Medulla oblongata (tissue), 1 donor: ENCODE measurements at regions not wholly inside any gene's neighbourhood (a gene's known extent, or its start where the extent isn't known, plus 50 kb on each side); places are given as distances from the start of the nearest gene placed in this dataset.
A peak's percentile ranks its signal among the peaks of the same experiment; 100 is the strongest.

Experiments used
- DNase-seq: peaks from one replicate; pipeline ENCODE4 v3.0.0-alpha.2; 2015; ENCODE audit errors: extremely low spot score

DNA sequence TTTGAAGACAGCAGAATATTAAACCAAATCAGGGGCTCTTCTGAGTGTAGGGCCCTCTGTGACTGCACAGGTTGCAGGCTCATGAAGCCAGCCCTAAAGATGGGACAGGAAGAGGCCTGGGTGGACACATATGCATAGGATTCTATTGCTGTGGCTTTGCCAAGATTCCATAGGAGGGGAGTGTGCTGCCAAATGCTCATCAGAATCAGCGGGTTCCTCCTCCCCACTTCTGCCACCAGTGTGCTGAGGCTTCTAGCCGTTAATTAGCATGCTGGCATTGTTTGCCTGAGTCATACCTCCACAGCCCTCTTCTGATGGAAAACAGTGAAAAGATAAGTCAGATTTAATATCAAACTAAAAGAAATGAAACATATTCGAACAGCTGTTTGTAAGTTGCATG lies 103.9 kb upstream of the TMEFF2 start:
- DNase-seq, result no peak

DNA sequence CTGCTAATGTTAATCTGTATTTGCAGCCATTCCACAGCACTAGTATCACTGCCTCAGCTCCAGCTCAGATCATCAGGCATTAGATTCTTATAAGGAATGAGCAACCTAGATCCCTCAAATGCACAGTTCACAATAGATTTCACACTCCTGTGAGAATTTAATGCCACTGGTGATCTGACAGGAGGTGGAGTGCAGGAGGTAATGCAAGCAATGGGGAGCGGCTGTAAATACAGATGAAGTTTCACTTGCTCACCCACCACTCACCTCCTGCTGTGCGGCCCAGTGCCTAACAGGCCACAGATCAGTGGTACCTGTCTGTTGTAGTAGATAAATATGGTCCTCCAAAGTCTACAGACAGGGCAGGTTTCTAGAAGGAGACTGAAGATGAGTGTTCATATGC lies 97.7 kb upstream of the TMEFF2 start:
- no peak for DNase-seq

DNA sequence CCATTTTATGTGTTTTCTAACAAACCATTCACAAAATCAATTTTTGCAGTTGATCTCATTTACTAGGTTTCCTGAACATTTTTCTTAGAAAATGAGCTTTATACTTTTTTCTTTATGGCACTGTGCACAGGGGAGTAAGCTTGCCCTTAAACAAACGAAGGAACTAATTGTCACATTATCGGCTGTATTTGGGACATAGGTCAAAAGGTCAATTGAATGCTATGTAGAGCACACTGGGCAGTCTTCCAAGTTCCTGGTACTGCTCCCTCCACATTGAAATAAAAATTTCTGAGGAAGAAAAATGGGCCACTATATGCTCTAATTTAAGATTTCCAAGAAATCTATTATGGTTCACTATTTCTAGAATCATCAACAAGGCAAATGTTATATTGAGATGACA lies 93.6 kb upstream of the TMEFF2 start:
- DNase-seq, result no peak

DNA sequence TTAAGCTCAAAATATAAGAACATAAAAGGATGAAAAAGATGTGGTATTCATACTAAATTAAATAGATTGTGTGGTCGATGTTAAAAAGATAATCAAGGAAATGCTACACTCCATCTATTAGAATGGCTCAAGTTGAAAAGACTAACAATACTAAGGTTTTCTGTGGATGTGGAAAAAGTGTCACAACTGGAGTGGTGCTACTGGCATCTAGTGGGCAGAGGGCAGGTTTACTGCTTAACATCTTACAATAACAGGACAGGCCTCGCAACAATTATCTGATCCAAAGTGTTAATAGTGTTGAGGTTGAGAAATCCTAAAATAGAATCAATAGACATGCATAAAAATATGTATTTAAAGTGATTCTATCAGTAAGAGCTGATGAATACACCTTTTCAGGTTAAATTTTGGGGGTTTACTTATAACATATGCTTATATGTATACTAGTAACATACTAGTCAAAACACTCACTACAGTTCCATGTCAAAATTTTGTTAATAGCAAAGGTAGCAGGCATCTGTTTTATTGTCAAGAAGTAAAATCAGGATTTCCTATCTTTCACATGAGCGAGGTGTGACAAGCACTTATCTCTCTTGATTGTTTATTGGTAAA lies 91.5 kb upstream of the TMEFF2 start:
- DNase-seq, result peak; percentile 87

DNA sequence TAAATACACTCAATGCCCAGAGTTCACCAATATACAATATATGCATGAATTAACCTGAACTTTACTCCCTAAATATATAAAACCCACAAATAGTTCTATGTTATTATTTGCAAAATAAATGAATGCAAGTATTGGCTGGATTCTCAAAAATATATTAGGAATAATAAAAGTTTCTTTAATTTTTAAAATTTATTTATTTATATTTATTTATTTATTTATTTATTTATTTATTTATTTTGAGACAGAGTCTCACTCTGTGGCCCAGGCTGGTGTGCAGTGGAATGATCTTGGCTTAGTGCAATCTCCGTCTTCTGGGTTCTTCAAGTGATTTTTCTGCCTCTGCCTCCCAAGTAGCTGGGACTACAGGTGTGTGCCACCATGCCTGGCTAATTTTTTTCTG lies 88.7 kb upstream of the TMEFF2 start:
- no peak for DNase-seq

DNA sequence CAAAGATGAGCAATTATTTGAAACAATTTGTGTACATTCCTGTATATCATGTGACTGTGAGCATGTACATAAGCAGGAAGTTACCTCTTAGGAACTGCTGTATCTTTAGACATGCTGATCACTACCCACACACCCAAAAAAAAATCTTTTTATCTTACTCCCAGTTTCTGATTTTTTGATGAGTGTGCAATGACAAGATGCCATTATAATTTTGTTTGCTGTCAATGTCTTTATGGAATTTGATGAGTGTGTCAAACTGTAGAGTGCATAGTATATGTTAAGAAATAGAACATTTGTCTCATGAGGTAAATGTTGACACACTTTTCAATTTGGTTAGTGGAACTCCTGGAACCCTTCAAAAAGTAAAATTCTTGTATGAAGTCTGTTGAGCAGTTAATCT lies 84.0 kb upstream of the TMEFF2 start:
- DNase-seq, result no peak

DNA sequence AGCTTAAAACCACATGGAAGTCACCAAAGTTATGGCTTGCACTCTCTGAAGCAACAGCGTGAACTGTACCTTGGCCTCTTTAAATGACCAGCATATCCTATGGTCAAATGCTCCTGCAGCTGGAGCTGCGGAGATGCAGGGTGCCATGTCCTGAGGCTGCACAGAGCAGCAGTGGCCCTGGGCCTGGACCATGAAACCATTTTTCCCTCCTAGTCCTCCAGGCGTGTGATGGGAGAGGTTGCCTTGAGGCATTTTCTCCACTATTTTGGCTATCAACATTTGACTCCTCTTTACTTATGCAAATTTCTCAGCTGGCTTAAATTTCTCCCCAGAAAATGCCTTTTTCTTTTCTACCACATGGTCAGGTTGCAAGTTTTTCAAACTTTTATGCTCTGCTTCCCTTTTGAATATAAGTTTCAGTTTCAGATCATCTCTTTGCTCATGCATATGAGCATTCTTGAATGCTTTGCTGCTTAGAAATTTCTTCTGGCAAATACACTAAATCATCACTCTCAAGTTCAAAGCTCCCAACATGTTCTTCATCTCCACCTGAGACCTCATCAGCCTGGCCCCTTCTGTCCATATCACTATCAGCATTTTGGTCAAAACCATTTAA lies 82.9 kb upstream of the TMEFF2 start:
- DNase-seq, result no peak

GRCh38 chr2:192275632-192276031 lies 80.9 kb upstream of the TMEFF2 start:
- no peak for DNase-seq

DNA sequence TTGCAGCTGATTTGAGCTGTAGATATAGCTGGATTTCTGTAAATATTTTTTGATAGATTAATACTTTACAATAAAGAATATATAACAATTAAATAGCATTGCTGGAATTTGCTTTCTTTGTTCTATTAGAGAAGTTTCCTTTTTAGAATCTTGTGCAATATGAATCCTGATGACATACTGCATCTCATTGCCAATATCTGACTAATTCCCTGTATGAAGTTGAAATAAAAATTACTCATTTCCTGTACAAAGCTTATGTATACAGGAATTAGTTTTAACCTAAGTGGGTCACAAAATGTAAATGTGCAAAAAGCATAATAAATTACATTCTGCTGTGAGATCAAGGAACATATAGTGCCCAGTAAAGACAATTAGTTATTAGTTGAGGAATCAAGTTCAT lies 72.8 kb upstream of the TMEFF2 start:
- DNase-seq, result no peak

GRCh38 chr2:192265751-192266150 lies 71.0 kb upstream of the TMEFF2 start:
- no peak for DNase-seq

- peak; percentile 72 for DNase-seq
Measured at GRCh38 chr2:192254444-192254843, 59.7 kb upstream of the TMEFF2 start.

DNA sequence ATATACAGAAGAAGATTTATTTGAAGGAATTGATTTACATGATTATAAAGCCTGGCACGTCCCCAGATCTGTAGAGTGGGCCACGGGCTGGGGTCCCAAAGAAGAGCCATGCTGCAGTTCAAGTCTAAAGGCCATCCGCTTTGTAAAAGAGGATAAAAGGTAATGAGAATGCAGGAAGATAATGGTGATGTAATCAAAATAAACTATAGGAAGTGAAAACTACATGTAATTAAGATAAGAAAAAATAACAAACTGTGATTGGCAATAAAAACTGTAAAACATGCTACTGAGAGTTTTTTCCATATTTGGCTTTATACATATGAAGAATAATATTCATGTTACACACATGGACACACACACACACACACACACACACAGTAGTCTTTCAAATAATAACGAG lies 59.0 kb upstream of the TMEFF2 start:
- DNase-seq, result no peak

DNA sequence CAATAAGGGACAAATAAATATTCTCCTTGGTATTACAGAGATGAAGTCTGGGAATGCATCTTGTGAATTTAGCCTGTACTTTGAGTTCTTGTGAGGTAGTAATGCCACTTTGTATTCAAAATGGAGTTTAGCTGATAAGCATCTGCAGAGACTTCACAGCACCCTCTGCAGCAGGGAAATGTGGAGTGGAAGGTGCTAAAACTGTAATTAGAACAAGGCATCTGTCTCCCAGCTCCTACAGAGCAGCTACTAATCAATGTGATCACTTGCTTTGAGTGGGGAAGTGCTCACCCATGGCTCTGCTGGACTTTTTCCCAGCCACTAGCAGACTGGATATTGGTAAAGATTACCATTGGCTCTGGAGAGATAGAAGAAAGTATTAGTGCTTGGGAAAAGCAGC lies 56.2 kb upstream of the TMEFF2 start:
- no peak for DNase-seq

DNA sequence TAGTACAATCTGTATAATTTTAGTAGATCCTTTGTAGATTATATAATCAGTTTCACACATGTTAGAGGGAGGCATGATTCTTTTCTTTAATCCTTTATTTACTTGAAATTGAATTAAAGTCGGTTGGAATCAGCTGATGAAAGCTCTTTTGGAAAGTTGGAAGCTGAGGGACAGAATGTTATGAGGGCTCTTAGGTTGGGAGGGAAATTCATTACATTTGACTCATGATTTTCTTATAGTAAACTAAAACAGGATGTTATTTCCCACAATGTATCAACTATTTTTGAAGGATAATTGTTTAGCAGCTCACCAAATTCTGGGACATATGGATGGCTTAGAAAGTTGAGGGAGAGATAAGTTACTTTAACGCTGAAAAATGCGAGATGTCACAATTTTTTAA lies 52.7 kb upstream of the TMEFF2 start:
- no peak for DNase-seq

DNA sequence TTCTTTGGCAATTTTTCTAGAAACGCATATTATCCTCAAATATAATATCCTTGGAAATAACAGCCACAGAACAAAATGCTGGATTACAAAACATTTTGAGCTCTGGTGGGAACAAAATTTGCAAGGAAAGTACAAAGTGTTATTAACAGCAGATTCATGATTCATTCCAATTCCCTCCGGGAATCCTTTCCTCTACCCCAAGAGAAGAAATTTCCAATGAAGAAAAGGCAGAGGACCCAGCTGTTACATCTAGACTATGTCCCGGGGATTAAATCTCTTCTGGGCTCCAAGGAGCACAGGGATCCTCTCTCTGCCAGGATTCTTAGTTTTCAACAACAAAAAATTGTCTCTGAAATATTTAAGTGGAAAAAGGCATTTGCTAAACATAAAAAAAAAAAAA lies 51.6 kb upstream of the TMEFF2 start:
- no peak for DNase-seq

GRCh38 chr2:192245329-192245728 lies 50.6 kb upstream of the TMEFF2 start:
- DNase-seq, result no peak
